ENCODE measurements at regions not wholly inside any gene's neighbourhood (a gene's known extent, or its start where the extent isn't known, plus 50 kb on each side); places are given as distances from the start of the nearest gene placed in this dataset.

GRCh38 chr1:164061528-164061927 lies 497.5 kb upstream of the PBX1 start:
- Histone ChIP-seq H2AFZ (ENCODE audit: low read length) (no peak overlapping the region), H3T11ph (ENCODE audit: low read length) (no peak overlapping the region), H3K9me3 (ENCODE audit: control insufficient read depth, low read depth, low read length) (no peaks in the 10 kb centered on the region), H3K23ac (ENCODE audit: insufficient read length, low read depth, low read length) (no peak overlapping the region), H3K4ac (ENCODE audit: low read depth, low read length) (no peak overlapping the region), H2BK15ac (ENCODE audit: low read depth, low read length) (no peak overlapping the region), H3K4me2 (ENCODE audit: insufficient read depth, insufficient read length, low read length) (no peak overlapping the region), H4K91ac (ENCODE audit: insufficient read length, low read depth, low read length) (no peak overlapping the region), H2BK5ac (ENCODE audit: insufficient read length, low read length) (no peak overlapping the region), H4K8ac (replicated peaks; ENCODE audit: insufficient read length, low read depth, low read length) (no peak overlapping the region), H4K5ac (ENCODE audit: insufficient read length, low read depth, low read length) (no peak overlapping the region), H2AK5ac (ENCODE audit: insufficient read length, low read length) (no peak overlapping the region), H3K56ac (ENCODE audit: insufficient read length, low read depth, low read length) (no peak overlapping the region), H3K4me1 (ENCODE audit: insufficient read depth, low read length) (no peaks in the 10 kb centered on the region), H4K20me1 (ENCODE audit: control insufficient read depth, insufficient read depth, insufficient read length) (no peaks in the 10 kb centered on the region), H3K79me1 (ENCODE audit: insufficient read depth, low read depth, low read length, poor library complexity, severe bottlenecking) (no peaks in the 10 kb centered on the region), H3K9ac (ENCODE audit: extremely low read depth, insufficient read length, low read length) (no peak overlapping the region), H3K23me2 (ENCODE audit: insufficient read length, low read depth, low read length, poor library complexity, severe bottlenecking) (no peaks in the 10 kb centered on the region), H3K27ac (ENCODE audit: insufficient read length, low read depth, low read length) (no peak overlapping the region), H3K18ac (ENCODE audit: insufficient read length, low read depth, low read length) (no peak overlapping the region), H3K27me3 (ENCODE audit: insufficient read depth, low read length) (no peaks in the 10 kb centered on the region), H2BK20ac (ENCODE audit: low read depth, low read length, poor library complexity, severe bottlenecking) (no peak overlapping the region), H3K79me2 (ENCODE audit: insufficient read depth, low read length) (no peaks in the 10 kb centered on the region), H2BK12ac (ENCODE audit: insufficient read length, low read depth, low read length) (no peak overlapping the region), H3K14ac (ENCODE audit: insufficient read depth, low read length) (no peak overlapping the region), H2BK120ac (ENCODE audit: low read depth, low read length, poor library complexity, severe bottlenecking) (no peak overlapping the region)
- no CpG with 5 or more reads among the region's 3 CpGs for WGBS (ENCODE audit: extremely low coverage, insufficient read length, low lambda C conversion rate)
- Mint-ChIP-seq H3K27ac (peak overlapping the region in 1 of 3 experiments; percentile 90; a peak in 2 of 7 replicates), H3K4me3 (no peak overlapping the region), H3K9me3 (no peaks in the 10 kb centered on the region), H3K27me3 (ENCODE audit: low read depth) (no peaks in the 10 kb centered on the region), H3K36me3 (ENCODE audit: insufficient read depth in 1 of 3, low read depth in 3 of 3) (no peaks in the 10 kb centered on the region; a peak in 1 of 7 replicates), H3K4me1 (no peaks in the 10 kb centered on the region)
- no peak for TF ChIP-seq CTCF (conservative IDR thresholded peaks at IDR 0.05)
- DNase-seq = no peak
